ENCODE measurements at regions not wholly inside any gene's neighbourhood (a gene's known extent, or its start where the extent isn't known, plus 50 kb on each side); places are given as distances from the start of the nearest gene placed in this dataset.

DNA sequence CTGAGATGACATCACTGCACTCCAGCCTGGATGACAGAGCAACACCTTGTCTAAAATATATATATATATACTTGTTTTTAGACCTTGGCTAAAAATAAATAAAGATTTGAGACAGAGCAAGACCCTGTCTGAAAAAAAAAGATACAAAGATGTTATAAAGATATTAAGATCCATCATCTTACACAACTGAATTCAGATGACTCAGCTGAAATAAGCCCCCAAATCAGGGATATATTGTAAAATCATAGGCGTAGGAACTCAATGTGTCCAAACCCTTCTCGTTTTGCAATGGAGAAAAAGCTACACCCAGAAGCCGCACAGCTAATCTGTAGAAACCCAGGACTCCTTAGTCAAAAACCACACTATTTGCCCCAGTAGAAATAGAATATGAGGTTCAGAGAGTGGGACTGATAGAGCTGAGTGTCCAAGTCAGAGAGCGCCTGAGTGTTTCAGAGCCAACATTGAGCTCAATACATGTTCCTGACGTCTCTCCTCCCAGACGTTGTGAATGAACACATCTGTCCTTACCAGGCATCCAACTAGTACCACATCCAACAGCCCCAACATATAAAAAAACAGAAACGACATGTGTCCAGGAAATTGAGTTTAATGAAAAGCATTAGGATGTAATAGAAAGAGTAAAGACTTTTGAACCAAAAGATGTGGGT, 207.9 kb upstream of the BLID start:
- H3K23me2 ChIP-seq (ENCODE audit: low read depth, low read length), result no peaks in the 10 kb centered on the region
- no peak overlapping the region for H3K27ac ChIP-seq (ENCODE audit: low read depth, low read length)
- H3K4me2 ChIP-seq (ENCODE audit: insufficient read depth in 1 of 2, low read depth in 2 of 2, low read length in 2 of 2), result no peak overlapping the region
- no peak overlapping the region for H3K18ac ChIP-seq (ENCODE audit: extremely low read depth, low read length)
- H3K36me3 ChIP-seq (ENCODE audit: control insufficient read depth in 2 of 4, insufficient read depth in 4 of 4, low read length in 3 of 4), result no peaks in the 10 kb centered on the region
- no peak overlapping the region for H3K23ac ChIP-seq (ENCODE audit: insufficient read length)
- H2BK5ac ChIP-seq (ENCODE audit: low read depth, low read length), result no peak overlapping the region
- H2BK20ac ChIP-seq (ENCODE audit: low read length), result no peak overlapping the region
- ChIA-PET CTCF (ENCODE audit: partially characterized antibody) (interaction anchor here (0.7 to 1.3 kb wide), 4 partner anchors 20 to 120 kb away, joined by 3 read pairs; no protein-coding TSS in a partner anchor), POLR2A (ENCODE audit: partially characterized antibody) (no interaction called here)
- H3K79me1 ChIP-seq (ENCODE audit: low read depth, low read length), result no peaks in the 10 kb centered on the region
- no peak overlapping the region for H2AK5ac ChIP-seq (ENCODE audit: low read depth, low read length)
- peaks cover 2 to 11% (median 5%) of the 10 kb centered on the region in 4 experiments; a peak in 6 of 7 replicates for H3K4me1 ChIP-seq (replicated peaks in 1 of 4; ENCODE audit: control insufficient read depth in 3 of 4, insufficient read depth in 4 of 4, low read length in 3 of 4)
- TF ChIP-seq MAFK (IDR thresholded peaks at IDR 0.05; ENCODE audit: low read depth, low read length) (peak; percentile 23; the same call in 1 of the 2 replicates), TCF12 (IDR thresholded peaks at IDR 0.05; ENCODE audit: low read depth, low read length) (no peak)
- no peak overlapping the region for H2BK15ac ChIP-seq (ENCODE audit: low read length)
- FAIRE-seq (no peak), DNase-seq (ENCODE audit: low read depth in 1 of 2, low spot score in 2 of 2) (no peak)
- no peak overlapping the region for H4K91ac ChIP-seq (replicated peaks; ENCODE audit: insufficient read length, low read length)
- no peak overlapping the region for H3K4ac ChIP-seq (replicated peaks; ENCODE audit: insufficient read length, low read depth, low read length)
- no peak overlapping the region for H2AFZ ChIP-seq (ENCODE audit: low read length)
- H4K5ac ChIP-seq (ENCODE audit: insufficient read length, low read depth, low read length), result no peak overlapping the region
- no peak overlapping the region for H4K8ac ChIP-seq (ENCODE audit: extremely low read depth, insufficient read depth, low read length)
- H3K27me3 ChIP-seq (replicated peaks in 1 of 4; ENCODE audit: control insufficient read depth in 3 of 4, extremely low read depth in 1 of 4, insufficient read depth in 3 of 4, low read length in 3 of 4), result peaks cover 0 to 6% (median 3%) of the 10 kb centered on the region in 4 experiments; a peak in 5 of 7 replicates
- H3K56ac ChIP-seq (replicated peaks; ENCODE audit: insufficient read length, low read depth, low read length), result no peak overlapping the region
- H3K79me2 ChIP-seq (ENCODE audit: control insufficient read depth in 1 of 2, insufficient read depth in 2 of 2, low read length in 2 of 2), result no peaks in the 10 kb centered on the region
- H3K9me3 ChIP-seq (ENCODE audit: insufficient read depth in 2 of 2, low read depth in 1 of 2, low read length in 1 of 2), result no peaks in the 10 kb centered on the region
- no peak overlapping the region for H3K9ac ChIP-seq (replicated peaks in 1 of 4; ENCODE audit: extremely low read depth in 1 of 4, low read depth in 3 of 4, low read length in 3 of 4)
- no peaks in the 10 kb centered on the region for H4K20me1 ChIP-seq (replicated peaks in 1 of 2; ENCODE audit: control insufficient read depth in 1 of 2, insufficient read depth in 2 of 2, low read length in 2 of 2)
- no peak overlapping the region for H3K4me3 ChIP-seq (ENCODE audit: extremely low read depth in 1 of 4, insufficient read depth in 2 of 4, low read depth in 3 of 4, low read length in 4 of 4)
- H2BK12ac ChIP-seq (ENCODE audit: low read depth, low read length), result no peak overlapping the region
- H2BK120ac ChIP-seq (replicated peaks; ENCODE audit: low read depth, low read length), result no peak overlapping the region
- 92% methylated on average over 7 of the region's 7 CpGs; no CpG with 5 or more reads in 1 of the 2 experiments for WGBS, 2 experiments (ENCODE audit: extremely low coverage in 1 of 2, insufficient coverage in 1 of 2, insufficient read length in 1 of 2, insufficient replicate concordance in 2 of 2, low coverage in 1 of 2, low lambda C conversion rate in 2 of 2, missing lambda C conversion rate in 1 of 2)
- no peak overlapping the region for H3K14ac ChIP-seq (ENCODE audit: insufficient read length)

Measured in H1 (cell line).